HG03103 (cell line): ENCODE measurements at regions not wholly inside any gene's neighbourhood (a gene's known extent, or its start where the extent isn't known, plus 50 kb on each side); places are given as distances from the start of the nearest gene placed in this dataset.
"Not testable (repeated sequence)": the region's sequence is repeated elsewhere in the genome, so short reads cannot be mapped to it uniquely, and the experiment has no call there.

Experiments
- ATAC-seq: cut with Tn5 transposase; IDR thresholded peaks from one replicate; pipeline ENCODE4 v1.9.1; 2021; ENCODE audit warnings: low read depth; ENCODE audit not compliant: unreplicated experiment

- ATAC-seq, result no peak
Observed at GRCh38 chr1:222196288-222196687, 351.6 kb downstream of the HHIPL2 start.

GRCh38 chr1:222195857-222196256 is 352.0 kb downstream of the HHIPL2 start:
- no peak for ATAC-seq

- ATAC-seq, result no peak
Observed at GRCh38 chr1:222189218-222189617, 358.7 kb downstream of the HHIPL2 start.

- ATAC-seq, result no peak
Observed at GRCh38 chr1:222187566-222188332, 360.2 kb downstream of the HHIPL2 start.

GRCh38 chr1:222182641-222183040 is 365.3 kb downstream of the HHIPL2 start:
- no peak for ATAC-seq

- ATAC-seq, result no peak
Observed at GRCh38 chr1:222181191-222181590, 366.7 kb downstream of the HHIPL2 start.

GRCh38 chr1:222177496-222177895 is 370.4 kb downstream of the HHIPL2 start:
- not testable (repeated sequence) for ATAC-seq

GRCh38 chr1:222171005-222171404 is 376.9 kb downstream of the HHIPL2 start:
- peak; percentile 88 for ATAC-seq

GRCh38 chr1:222168621-222169020 is 379.3 kb downstream of the HHIPL2 start:
- ATAC-seq, result no peak

- no peak for ATAC-seq
Observed at GRCh38 chr1:222167896-222168295, 380.0 kb downstream of the HHIPL2 start.

- ATAC-seq, result no peak
Observed at GRCh38 chr1:222167111-222167510, 380.8 kb downstream of the HHIPL2 start.

GRCh38 chr1:222165629-222166028 is 382.3 kb downstream of the HHIPL2 start:
- ATAC-seq, result no peak

GRCh38 chr1:222163895-222164294 is 384.0 kb downstream of the HHIPL2 start:
- ATAC-seq, result no peak

GRCh38 chr1:222161676-222162075 is 386.2 kb downstream of the HHIPL2 start:
- no peak for ATAC-seq

- no peak for ATAC-seq
Observed at GRCh38 chr1:222157612-222158011, 390.3 kb downstream of the HHIPL2 start.

- no peak for ATAC-seq
Observed at GRCh38 chr1:222140206-222140605, 398.3 kb upstream of the DUSP10 start.

- no peak for ATAC-seq
Observed at GRCh38 chr1:222138095-222138494, 396.2 kb upstream of the DUSP10 start.

- ATAC-seq, result no peak
Observed at GRCh38 chr1:222136869-222137268, 395.0 kb upstream of the DUSP10 start.

GRCh38 chr1:222129041-222129440 is 387.2 kb upstream of the DUSP10 start:
- ATAC-seq, result no peak

- no peak for ATAC-seq
Observed at GRCh38 chr1:222127526-222128152, 385.8 kb upstream of the DUSP10 start.

GRCh38 chr1:222127096-222127495 is 385.2 kb upstream of the DUSP10 start:
- no peak for ATAC-seq

- ATAC-seq, result no peak
Observed at GRCh38 chr1:222126052-222126451, 384.2 kb upstream of the DUSP10 start.
